ENCODE measurements at regions not wholly inside any gene's neighbourhood (a gene's known extent, or its start where the extent isn't known, plus 50 kb on each side); places are given as distances from the start of the nearest gene placed in this dataset.

- no peak for DNase-seq (ENCODE audit: low read depth in 1 of 2, low spot score in 1 of 2)
Measured at GRCh38 chr13:59197397-59197796, 966.3 kb downstream of the DIAPH3 start.

- no peak for DNase-seq (ENCODE audit: low read depth in 1 of 2, low spot score in 1 of 2)
Measured at GRCh38 chr13:59201841-59202240, 961.9 kb downstream of the DIAPH3 start.

- DNase-seq (ENCODE audit: low read depth in 1 of 2, low spot score in 1 of 2): no peak
Measured at GRCh38 chr13:59203855-59204254, 959.9 kb downstream of the DIAPH3 start.

- no peak for DNase-seq (ENCODE audit: low read depth in 1 of 2, low spot score in 1 of 2)
Measured at GRCh38 chr13:59205501-59205900, 958.2 kb downstream of the DIAPH3 start.

- DNase-seq (ENCODE audit: low read depth in 1 of 2, low spot score in 1 of 2): no peak
Measured at GRCh38 chr13:59208405-59209195, 955.1 kb downstream of the DIAPH3 start.

GRCh38 chr13:59210543-59210942, 953.2 kb downstream of the DIAPH3 start:
- no peak for DNase-seq (ENCODE audit: low read depth in 1 of 2, low spot score in 1 of 2)

GRCh38 chr13:59211606-59212005, 952.1 kb downstream of the DIAPH3 start:
- DNase-seq (ENCODE audit: low read depth in 1 of 2, low spot score in 1 of 2): no peak

GRCh38 chr13:59229401-59229800, 934.3 kb downstream of the DIAPH3 start:
- no peak for DNase-seq (ENCODE audit: low read depth in 1 of 2, low spot score in 1 of 2)

GRCh38 chr13:59229861-59230260, 933.9 kb downstream of the DIAPH3 start:
- DNase-seq (ENCODE audit: low read depth in 1 of 2, low spot score in 1 of 2): no peak

GRCh38 chr13:59230484-59231264, 933.1 kb downstream of the DIAPH3 start:
- no peak for DNase-seq (ENCODE audit: low read depth in 1 of 2, low spot score in 1 of 2)

GRCh38 chr13:59236309-59236919, 927.3 kb downstream of the DIAPH3 start:
- no peak for DNase-seq (ENCODE audit: low read depth in 1 of 2, low spot score in 1 of 2)

- DNase-seq (ENCODE audit: low read depth in 1 of 2, low spot score in 1 of 2): no peak
Measured at GRCh38 chr13:59236944-59237343, 926.8 kb downstream of the DIAPH3 start.

GRCh38 chr13:59247171-59247570, 916.6 kb downstream of the DIAPH3 start:
- no peak for DNase-seq (ENCODE audit: low read depth in 1 of 2, low spot score in 1 of 2)

- no peak for DNase-seq (ENCODE audit: low read depth in 1 of 2, low spot score in 1 of 2)
Measured at GRCh38 chr13:59250336-59251189, 913.2 kb downstream of the DIAPH3 start.

GRCh38 chr13:59259165-59260000, 904.3 kb downstream of the DIAPH3 start:
- no peak for DNase-seq (ENCODE audit: low read depth in 1 of 2, low spot score in 1 of 2)

- no peak for DNase-seq (ENCODE audit: low read depth in 1 of 2, low spot score in 1 of 2)
Measured at GRCh38 chr13:59261928-59262488, 901.7 kb downstream of the DIAPH3 start.

GRCh38 chr13:59263531-59263930, 900.2 kb downstream of the DIAPH3 start:
- DNase-seq (ENCODE audit: low read depth in 1 of 2, low spot score in 1 of 2): no peak

- DNase-seq (ENCODE audit: low read depth in 1 of 2, low spot score in 1 of 2): no peak
Measured at GRCh38 chr13:59266478-59267063, 897.2 kb downstream of the DIAPH3 start.

GRCh38 chr13:59269476-59269875, 894.3 kb downstream of the DIAPH3 start:
- no peak for DNase-seq (ENCODE audit: low read depth in 1 of 2, low spot score in 1 of 2)
